ENCODE measurements at regions not wholly inside any gene's neighbourhood (a gene's known extent, or its start where the extent isn't known, plus 50 kb on each side); places are given as distances from the start of the nearest gene placed in this dataset.

- TF ChIP-seq POLR2A (IDR thresholded peaks at IDR 0.05): no peak
- TF ChIP-seq CTCF (IDR thresholded peaks at IDR 0.05 in 8 of 11, conservative IDR thresholded peaks at IDR 0.05 in 3 of 11): no peak
Measured at GRCh38 chrX:124455966-124456365, 109.6 kb downstream of the SH2D1A start.
